GM23338 (cell line): ENCODE measurements at regions not wholly inside any gene's neighbourhood (a gene's known extent, or its start where the extent isn't known, plus 50 kb on each side); places are given as distances from the start of the nearest gene placed in this dataset.

Experiments used
- ATAC-seq: fragments of 200-7000 bp; cut with Tn5 transposase; 3 replicates; pipeline ENCODE4 v1.9.1; 2020
- DNase-seq: peaks from one replicate; pipeline ENCODE4 v3.0.0-alpha.2; 2015; ENCODE audit warnings: low spot score
- H2AFZ ChIP-seq: fragments of 200-600 bp; sonication (generic); 2 replicates; pipeline ENCODE4 v1.8.0; 2016; ENCODE audit warnings: antibody characterized with exemption, mild to moderate bottlenecking, moderate library complexity
- H3F3A ChIP-seq: fragments of 200-600 bp; sonication (generic); replicated peaks from 2 replicates; pipeline ENCODE4 v1.8.0; 2017; ENCODE audit warnings: antibody characterized with exemption, mixed run types, low read depth
- H3K27ac ChIP-seq: fragments of 200-600 bp; sonication (generic); 2 replicates; pipeline ENCODE4 v1.6.1; 2016; ENCODE audit warnings: low read depth
- H3K27me3 ChIP-seq: fragments of 200-600 bp; sonication (generic); 2 replicates; pipeline ENCODE4 v1.8.0; 2016; ENCODE audit warnings: mild to moderate bottlenecking, mixed run types, moderate library complexity; ENCODE audit not compliant: insufficient read depth
- H3K36me3 ChIP-seq: fragments of 200-600 bp; sonication (generic); 2 replicates; pipeline ENCODE4 v1.8.0; 2016; ENCODE audit warnings: mild to moderate bottlenecking; ENCODE audit not compliant: insufficient read depth
- H3K4me1 ChIP-seq: fragments of 200-600 bp; sonication (generic); 2 replicates; pipeline ENCODE4 v1.8.0; 2016; ENCODE audit warnings: mild to moderate bottlenecking, moderate library complexity; ENCODE audit not compliant: insufficient read depth
- H3K4me2 ChIP-seq: fragments of 200-600 bp; sonication (generic); 2 replicates; pipeline ENCODE4 v1.7.1; 2017; ENCODE audit warnings: mixed run types
- H3K4me3 ChIP-seq: fragments of 200-600 bp; sonication (generic); 2 replicates; pipeline ENCODE4 v1.6.1; 2016; ENCODE audit warnings: mixed run types
- H3K79me2 ChIP-seq: fragments of 200-600 bp; sonication (generic); replicated peaks from 2 replicates; pipeline ENCODE4 v1.8.0; 2017; ENCODE audit warnings: mild to moderate bottlenecking; ENCODE audit not compliant: insufficient read depth
- H3K9me2 ChIP-seq: fragments of 200-600 bp; sonication (generic); 2 replicates; pipeline ENCODE4 v1.8.0; 2017; ENCODE audit not compliant: insufficient read depth
- H4K20me1 ChIP-seq: fragments of 200-600 bp; sonication (generic); replicated peaks from 2 replicates; pipeline ENCODE4 v1.8.0; 2017; ENCODE audit warnings: mild to moderate bottlenecking; ENCODE audit not compliant: insufficient read depth
- H3K27ac Mint-ChIP-seq: 2 replicates; pipeline ENCODE4 v1.8.0; 2020; ENCODE audit warnings: inconsistent platforms, mild to moderate bottlenecking, moderate library complexity, mixed read lengths
- H3K27me3 Mint-ChIP-seq: 3 replicates; pipeline ENCODE4 v1.8.0; 2022; ENCODE audit warnings: low read depth, mild to moderate bottlenecking, moderate library complexity, mixed read lengths, inconsistent platforms; ENCODE audit not compliant: insufficient read depth, poor library complexity
- H3K36me3 Mint-ChIP-seq: 3 replicates; pipeline ENCODE4 v1.8.0; 2021; ENCODE audit warnings: low read depth, mild to moderate bottlenecking, inconsistent platforms, moderate library complexity, mixed read lengths
- H3K4me1 Mint-ChIP-seq: 3 replicates; pipeline ENCODE4 v1.8.0; 2020; ENCODE audit warnings: mild to moderate bottlenecking, inconsistent platforms, mixed read lengths
- H3K4me3 Mint-ChIP-seq: 3 replicates; pipeline ENCODE4 v1.8.0; 2021; ENCODE audit warnings: moderate library complexity, mild to moderate bottlenecking, inconsistent platforms, mixed read lengths
- H3K9me3 Mint-ChIP-seq: 3 replicates; pipeline ENCODE4 v1.8.0; 2020; ENCODE audit warnings: moderate library complexity, mild to moderate bottlenecking, inconsistent platforms, mixed read lengths
- CREB1 ChIP-seq: fragments of 250-450 bp; sonication (Bioruptor Pico); IDR thresholded peaks from 2 replicates; pipeline ENCODE4 v1.5.0; 2020; ENCODE audit warnings: low read depth, mild to moderate bottlenecking, moderate library complexity
- ETS1 ChIP-seq: IDR thresholded peaks from 2 replicates; pipeline ENCODE4 v1.6.1; 2016; ENCODE audit warnings: antibody characterized with exemption
- EZH2 ChIP-seq: fragments of 200-600 bp; sonication (generic); IDR thresholded peaks from one replicate; pipeline ENCODE4 v1.8.0; 2017; ENCODE audit warnings: antibody characterized with exemption, mild to moderate bottlenecking, low read depth; ENCODE audit not compliant: unreplicated experiment
- EZH2phosphoT487 ChIP-seq: fragments of 200-600 bp; sonication (generic); IDR thresholded peaks from one replicate; pipeline ENCODE4 v1.8.1; 2018; ENCODE audit warnings: antibody characterized with exemption; ENCODE audit not compliant: unreplicated experiment
- JUNB ChIP-seq: IDR thresholded peaks from one replicate; pipeline ENCODE4 v1.6.1; 2016; ENCODE audit warnings: antibody characterized with exemption; ENCODE audit not compliant: unreplicated experiment
- NANOG ChIP-seq: IDR thresholded peaks from 2 replicates; pipeline ENCODE4 v1.6.1; 2016; ENCODE audit warnings: antibody characterized with exemption, borderline replicate concordance
- POLR2AphosphoS5 ChIP-seq: IDR thresholded peaks from 2 replicates; pipeline ENCODE4 v1.6.1; 2016; ENCODE audit warnings: antibody characterized with exemption, low read depth
- STAT1 ChIP-seq: IDR thresholded peaks from one replicate; pipeline ENCODE4 v1.6.1; 2016; ENCODE audit warnings: antibody characterized with exemption; ENCODE audit not compliant: unreplicated experiment
- ZNF114 ChIP-seq: fragments of 250-450 bp; sonication (Bioruptor Pico); IDR thresholded peaks from 2 replicates; pipeline ENCODE4 v1.5.0; 2020; ENCODE audit warnings: mild to moderate bottlenecking, moderate library complexity
- ZNF331 ChIP-seq: fragments of 250-450 bp; sonication (Bioruptor Pico); IDR thresholded peaks from 2 replicates; pipeline ENCODE4 v1.5.0; 2020; ENCODE audit warnings: low read depth, mild to moderate bottlenecking, moderate library complexity
- ZNF462 ChIP-seq: fragments of 250-450 bp; sonication (Bioruptor Pico); IDR thresholded peaks from 2 replicates; pipeline ENCODE4 v1.5.0; 2020; ENCODE audit warnings: mild to moderate bottlenecking, moderate library complexity

GRCh38 chr4:22070256-22070655 is 121.7 kb upstream of the KCNIP4 start:
- H3K4me3 ChIP-seq = no peak overlapping the region
- no peak overlapping the region for H2AFZ ChIP-seq
- Mint-ChIP-seq H3K4me1 (no peaks in the 10 kb centered on the region), H3K36me3 (peaks cover 10% of the 10 kb centered on the region; the same call in 1 of the 3 replicates), H3K4me3 (no peak overlapping the region), H3K9me3 (peaks cover 14% of the 10 kb centered on the region), H3K27me3 (no peaks in the 10 kb centered on the region), H3K27ac (no peak overlapping the region)
- ATAC-seq = no peak
- no peaks in the 10 kb centered on the region for H3K27me3 ChIP-seq
- H3K9me2 ChIP-seq = no peaks in the 10 kb centered on the region
- DNase-seq = no peak
- H3K4me1 ChIP-seq = no peaks in the 10 kb centered on the region
- no peaks in the 10 kb centered on the region for H3K79me2 ChIP-seq
- H3K4me2 ChIP-seq = no peak overlapping the region
- H3K36me3 ChIP-seq = no peaks in the 10 kb centered on the region
- H3K27ac ChIP-seq = no peak overlapping the region
- H3F3A ChIP-seq = no peaks in the 10 kb centered on the region
- TF ChIP-seq EZH2phosphoT487 (no peak), ZNF331 (CRISPR knock-in tag) (no peak), JUNB (no peak), ETS1 (no peak), ZNF114 (CRISPR knock-in tag) (no peak)
- no peaks in the 10 kb centered on the region for H4K20me1 ChIP-seq

GRCh38 chr4:22063613-22064012 is 115.0 kb upstream of the KCNIP4 start:
- H3K36me3 Mint-ChIP-seq = no peaks in the 10 kb centered on the region
- ATAC-seq = no peak
- TF ChIP-seq ZNF114 (CRISPR knock-in tag) = no peak
- no peak for TF ChIP-seq NANOG
- TF ChIP-seq POLR2AphosphoS5 = no peak
- TF ChIP-seq EZH2 = no peak
- no peak for TF ChIP-seq EZH2phosphoT487
- TF ChIP-seq CREB1 (CRISPR knock-in tag) = no peak
- no peak for TF ChIP-seq STAT1
- TF ChIP-seq ETS1 = no peak
- no peak for TF ChIP-seq ZNF462 (CRISPR knock-in tag)
- no peak for TF ChIP-seq ZNF331 (CRISPR knock-in tag)

More at GRCh38 chr4:22063613-22064012, 115.0 kb upstream of the KCNIP4 start:
- Histone ChIP-seq H3F3A (no peaks in the 10 kb centered on the region), H3K4me1 (no peaks in the 10 kb centered on the region), H2AFZ (no peak overlapping the region), H3K79me2 (no peaks in the 10 kb centered on the region), H3K9me2 (peaks cover 10% of the 10 kb centered on the region), H3K36me3 (no peaks in the 10 kb centered on the region), H3K27me3 (no peaks in the 10 kb centered on the region), H3K4me2 (no peak overlapping the region), H3K4me3 (no peak overlapping the region), H4K20me1 (no peaks in the 10 kb centered on the region), H3K27ac (no peak overlapping the region)
- no peaks in the 10 kb centered on the region for H3K4me1 Mint-ChIP-seq
- no peak for DNase-seq
- no peak overlapping the region for H3K4me3 Mint-ChIP-seq
- no peaks in the 10 kb centered on the region for H3K27me3 Mint-ChIP-seq
- no peak overlapping the region for H3K27ac Mint-ChIP-seq
- H3K9me3 Mint-ChIP-seq = no peaks in the 10 kb centered on the region
